HEK293T (cell line): ENCODE measurements at regions not wholly inside any gene's neighbourhood (a gene's known extent, or its start where the extent isn't known, plus 50 kb on each side); places are given as distances from the start of the nearest gene placed in this dataset.

ENCODE experiments used
- FOXA1 ChIP-seq: fragments of 450-650 bp; IDR thresholded peaks from 2 replicates; pipeline ENCODE4 v1.6.1; 2016; ENCODE audit warnings: mild to moderate bottlenecking
- LEF1 ChIP-seq: fragments of 450-650 bp; IDR thresholded peaks from 2 replicates; pipeline ENCODE4 v1.6.1; 2017; ENCODE audit warnings: mild to moderate bottlenecking, borderline replicate concordance
- SP1 ChIP-seq: fragments of 450-650 bp; IDR thresholded peaks from 2 replicates; pipeline ENCODE4 v1.6.1; 2017
- SUZ12 ChIP-seq: fragments of 450-650 bp; IDR thresholded peaks from 2 replicates; pipeline ENCODE4 v1.6.1; 2016; ENCODE audit warnings: mild to moderate bottlenecking

GRCh38 chrX:18065956-18066355, 154.7 kb downstream of the BEND2 start:
- TF ChIP-seq SP1 (no peak), SUZ12 (no peak), FOXA1 (no peak), LEF1 (no peak)
